B cell (primary cell): ENCODE measurements at regions not wholly inside any gene's neighbourhood (a gene's known extent, or its start where the extent isn't known, plus 50 kb on each side); places are given as distances from the start of the nearest gene placed in this dataset.

Source experiments
- ATAC-seq: fragments of 200-7000 bp; cut with Tn5 transposase; one replicate; pipeline ENCODE4 v1.10.0; 2021; ENCODE audit warnings: low read depth, mild to moderate bottlenecking, moderate number of reproducible peaks, moderate library complexity
- CTCF ChIA-PET: fragments of 350-600 bp; sonication (Branson Sonifier 250); formaldehyde crosslinking; loops from one replicate; lab custom pipeline; 2021; ENCODE audit warnings: antibody characterized with exemption, inconsistent platforms; lab: Charles Lee
- POLR2A ChIA-PET: fragments of 350-600 bp; sonication (Branson Sonifier 250); formaldehyde crosslinking; loops from one replicate; lab custom pipeline; 2021; ENCODE audit warnings: antibody characterized with exemption; lab: Charles Lee
- DNase-seq: peaks from one replicate; pipeline ENCODE4 v3.0.0; 2013
- H2AFZ ChIP-seq: 2 replicates; pipeline ENCODE4 v1.6.1; 2012; ENCODE audit warnings: mild to moderate bottlenecking, low read depth, low read length; ENCODE audit not compliant: insufficient read depth, poor library complexity, severe bottlenecking
- H3K27ac ChIP-seq, 2 donors: 1 replicate in 1 of 2; 2 replicates in 1 of 2; pipeline ENCODE4 v1.5.1; 2012 to 2013; ENCODE audit warnings: low read length in 2 of 2, mild to moderate bottlenecking in 2 of 2, moderate library complexity in 1 of 2
- H3K27me3 ChIP-seq, 4 experiments: fragments of 200-600 bp in 1 of 4; sonication (generic) in 1 of 4; replicated peaks in 1 of 4; 1 replicate in 2 of 4; 2 replicates in 2 of 4; pipeline versions ENCODE4 v1.6.1 to v1.7.0; 2013 to 2016; ENCODE audit warnings: low read length in 3 of 4, mild to moderate bottlenecking in 2 of 4, mixed read lengths in 1 of 4, moderate library complexity in 1 of 4; ENCODE audit not compliant: insufficient read depth in 4 of 4, control insufficient read depth in 3 of 4; ENCODE audit errors: control extremely low read depth in 1 of 4
- H3K36me3 ChIP-seq, 2 experiments: replicated peaks in 1 of 2; 1 replicate in 1 of 2; 2 replicates in 1 of 2; pipeline versions ENCODE4 v1.6.1 to v1.7.1; 2013; ENCODE audit warnings: low read length in 1 of 2; ENCODE audit not compliant: insufficient read depth in 2 of 2, control insufficient read depth in 1 of 2; ENCODE audit errors: control extremely low read depth in 1 of 2, extremely low read depth in 1 of 2
- H3K4me1 ChIP-seq, 2 donors: fragments of 200-600 bp in 1 of 2; sonication (generic) in 1 of 2; 1 replicate in 1 of 2; 2 replicates in 1 of 2; pipeline versions ENCODE4 v1.5.1 to v1.6.1; 2013 to 2017; ENCODE audit warnings: low read length in 2 of 2; ENCODE audit not compliant: control insufficient read depth in 2 of 2, insufficient read depth in 2 of 2
- H3K4me2 ChIP-seq: replicated peaks from 2 replicates; pipeline ENCODE3; 2012; ENCODE audit warnings: mild to moderate bottlenecking, low read depth, low read length; ENCODE audit not compliant: poor library complexity, severe bottlenecking
- H3K4me3 ChIP-seq, 5 experiments: fragments of 200-600 bp in 1 of 5; sonication (generic) in 1 of 5; 1 replicate in 3 of 5; 2 replicates in 2 of 5; pipeline versions ENCODE4 v1.5.1 to v1.7.0; 2011 to 2016; ENCODE audit warnings: low read length in 4 of 5, mild to moderate bottlenecking in 4 of 5, low read depth in 2 of 5, control low read depth in 1 of 5, moderate library complexity in 1 of 5; ENCODE audit not compliant: insufficient read depth in 1 of 5; ENCODE audit errors: control extremely low read depth in 1 of 5, extremely low read depth in 1 of 5
- H3K79me2 ChIP-seq: fragments of 200-600 bp; sonication (generic); one replicate; pipeline ENCODE4 v1.6.0; 2016; ENCODE audit warnings: low read length; ENCODE audit not compliant: control insufficient read depth, insufficient read depth
- H3K9ac ChIP-seq: fragments of 200-600 bp; sonication (generic); 2 replicates; pipeline ENCODE4 v1.6.1; 2017; ENCODE audit warnings: mild to moderate bottlenecking, low read length, moderate library complexity
- H3K9me3 ChIP-seq, 3 donors: one replicate each; pipeline versions ENCODE4 v1.6.1 to v1.7.1; 2013; ENCODE audit warnings: low read length in 2 of 3; ENCODE audit not compliant: control insufficient read depth in 2 of 3, insufficient read depth in 1 of 3; ENCODE audit errors: control extremely low read depth in 1 of 3
- H4K20me1 ChIP-seq: 2 replicates; pipeline ENCODE4 v1.6.0; 2012; ENCODE audit warnings: mild to moderate bottlenecking, low read length; ENCODE audit not compliant: insufficient read depth, control insufficient read depth, poor library complexity, severe bottlenecking
- H3K27ac Mint-ChIP-seq: one replicate; pipeline ENCODE4 v1.8.0; 2021; ENCODE audit warnings: mixed read lengths
- H3K27me3 Mint-ChIP-seq: one replicate; pipeline ENCODE4 v1.8.0; 2021; ENCODE audit warnings: mixed read lengths
- H3K4me1 Mint-ChIP-seq: one replicate; pipeline ENCODE4 v1.8.0; 2021; ENCODE audit warnings: mixed read lengths
- H3K4me3 Mint-ChIP-seq: one replicate; pipeline ENCODE4 v1.8.0; 2021; ENCODE audit warnings: mixed read lengths
- H3K9me3 Mint-ChIP-seq: one replicate; pipeline ENCODE4 v1.8.0; 2022; ENCODE audit warnings: mixed read lengths; ENCODE audit not compliant: insufficient read depth
- CTCF ChIP-seq: fragments of 200-600 bp; IDR thresholded peaks from one replicate; pipeline ENCODE4 v1.8.0; 2022; ENCODE audit warnings: antibody characterized with exemption, mild to moderate bottlenecking
- EZH2 ChIP-seq: IDR thresholded peaks from 2 replicates; pipeline ENCODE4 v1.6.1; 2012; ENCODE audit warnings: borderline replicate concordance, low read depth, mild to moderate bottlenecking, moderate library complexity, low read length; ENCODE audit not compliant: insufficient read depth, poor library complexity, severe bottlenecking
- whole genome bisulfite sequencing: methylation state at CpG from one replicate; pipeline ENCODE4 v1.1.5; 2013; ENCODE audit warnings: missing lambda C conversion rate; ENCODE audit not compliant: insufficient coverage; 5-methylcytosine and 5-hydroxymethylcytosine counted together
- intact Hi-C: fragments of 100-400 bp; cut with micrococcal nuclease; formaldehyde crosslinking; loops from one replicate; pipeline ENCODE4 v1.10.0; 2022

DNA sequence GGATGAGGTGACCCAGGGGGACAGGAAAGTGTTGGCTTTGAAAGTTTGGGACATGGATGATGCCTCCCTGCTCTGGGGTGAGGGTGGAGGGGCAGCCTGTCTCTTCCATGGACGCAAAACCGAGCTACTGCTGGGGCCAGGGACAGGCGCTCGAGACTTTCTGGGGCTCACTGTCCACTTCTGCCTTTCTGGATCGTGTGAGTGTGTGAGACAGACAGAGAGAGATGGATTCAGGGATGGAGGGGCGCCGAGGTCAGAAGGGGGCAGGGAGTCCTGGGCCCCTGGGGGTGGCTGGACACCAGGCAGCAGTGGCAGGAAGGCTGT is 78.0 kb upstream of the GATA5 start:
- Histone ChIP-seq H3K27me3 (peaks cover 0 to 56% (median 13%) of the 10 kb centered on the region in 4 experiments), H3K27ac (no peak overlapping the region), H3K9ac (no peak overlapping the region), H3K4me3 (no peak overlapping the region), H3K9me3 (peaks cover 0 to 4% (median 0%) of the 10 kb centered on the region in 3 donors), H3K36me3 (no peaks in the 10 kb centered on the region), H2AFZ (no peak overlapping the region), H4K20me1 (no peaks in the 10 kb centered on the region), H3K4me1 (peaks cover 14 to 18% of the 10 kb centered on the region in 2 donors), H3K4me2 (no peak overlapping the region), H3K79me2 (no peaks in the 10 kb centered on the region)
- Mint-ChIP-seq H3K27me3 (peaks cover 34% of the 10 kb centered on the region), H3K4me3 (no peak overlapping the region), H3K9me3 (no peaks in the 10 kb centered on the region), H3K4me1 (peaks cover 10% of the 10 kb centered on the region), H3K27ac (no peak overlapping the region)
- POLR2A ChIA-PET: no interaction called here
- intact Hi-C loops: loop anchor here (10.0 kb wide), 1 partner anchor 51 kb away; no protein-coding TSS in a partner anchor
- CTCF ChIA-PET: no interaction called here
- no peak for DNase-seq
- ATAC-seq: no peak
- TF ChIP-seq EZH2 (no peak), CTCF (no peak)
- WGBS: 91% methylated on average over 7 of the region's 7 CpGs

- Histone ChIP-seq H3K4me1 (peaks cover 14 to 18% of the 10 kb centered on the region in 2 donors), H3K27ac (no peak overlapping the region), H4K20me1 (no peaks in the 10 kb centered on the region), H3K36me3 (no peaks in the 10 kb centered on the region), H3K27me3 (peaks cover 0 to 51% (median 11%) of the 10 kb centered on the region in 4 experiments), H3K79me2 (no peaks in the 10 kb centered on the region), H2AFZ (no peak overlapping the region), H3K4me3 (no peak overlapping the region), H3K9me3 (peaks cover 0 to 3% (median 0%) of the 10 kb centered on the region in 3 donors), H3K9ac (no peak overlapping the region), H3K4me2 (no peak overlapping the region)
- Mint-ChIP-seq H3K27me3 (peaks cover 34% of the 10 kb centered on the region), H3K9me3 (no peaks in the 10 kb centered on the region), H3K27ac (no peak overlapping the region), H3K4me1 (peaks cover 10% of the 10 kb centered on the region), H3K4me3 (no peak overlapping the region)
- POLR2A ChIA-PET: no interaction called here
- CTCF ChIA-PET: no interaction called here
- no peak for DNase-seq
- no peak for ATAC-seq
- no peak for TF ChIP-seq CTCF
- WGBS: 90% methylated on average over 32 of the region's 35 CpGs
- intact Hi-C loops: loop anchor here (10.0 kb wide), 1 partner anchor 50 kb away; no protein-coding TSS in a partner anchor
Observed at GRCh38 chr20:62554214-62554897, 78.6 kb upstream of the GATA5 start.
